WTC11 (cell line): ENCODE measurements at regions not wholly inside any gene's neighbourhood (a gene's known extent, or its start where the extent isn't known, plus 50 kb on each side); places are given as distances from the start of the nearest gene placed in this dataset.

ENCODE experiments used
- ATAC-seq: fragments of 200-7000 bp; cut with Tn5 transposase; 2 replicates; pipeline ENCODE4 v1.10.0; 2021; ENCODE audit warnings: mild to moderate bottlenecking, moderate library complexity
- CTCF ChIA-PET: fragments of 300-600 bp; sonication (Branson Sonifier 250); formaldehyde crosslinking; loops from one replicate; lab custom pipeline; 2021; ENCODE audit warnings: antibody characterized with exemption; lab: Charles Lee
- POLR2A ChIA-PET: fragments of 350-600 bp; sonication (Branson Sonifier 250); formaldehyde crosslinking; loops from one replicate; lab custom pipeline; 2021; ENCODE audit warnings: antibody characterized with exemption; lab: Charles Lee
- DNase-seq: peaks from one replicate; pipeline ENCODE4 v3.0.0; 2021; ENCODE audit warnings: low spot score
- H3K27ac Mint-ChIP-seq: 2 replicates; pipeline ENCODE4 v1.8.0; 2021; ENCODE audit warnings: mixed read lengths
- H3K27me3 Mint-ChIP-seq: 2 replicates; pipeline ENCODE4 v1.8.0; 2021; ENCODE audit warnings: low read depth, mild to moderate bottlenecking, moderate library complexity, mixed read lengths
- H3K36me3 Mint-ChIP-seq: 2 replicates; pipeline ENCODE4 v1.8.0; 2021; ENCODE audit warnings: mixed read lengths
- H3K4me1 Mint-ChIP-seq: 2 replicates; pipeline ENCODE4 v1.8.0; 2022; ENCODE audit warnings: mixed read lengths
- H3K4me3 Mint-ChIP-seq: 2 replicates; pipeline ENCODE4 v1.8.0; 2021; ENCODE audit warnings: mild to moderate bottlenecking, moderate library complexity, mixed read lengths
- H3K9me3 Mint-ChIP-seq: 2 replicates; pipeline ENCODE4 v1.8.0; 2021; ENCODE audit warnings: mixed read lengths
- ATF1 ChIP-seq: sonication (generic); formaldehyde crosslinking; IDR thresholded peaks from 2 replicates; pipeline ENCODE4 v1.8.1; 2023; ENCODE audit warnings: mild to moderate bottlenecking, moderate library complexity, missing genetic modification reagents
- ATF6 ChIP-seq: sonication (generic); formaldehyde crosslinking; IDR thresholded peaks from 2 replicates; pipeline ENCODE4 v1.8.1; 2023; ENCODE audit warnings: mild to moderate bottlenecking, missing genetic modification reagents
- CBFB ChIP-seq: sonication (generic); formaldehyde crosslinking; IDR thresholded peaks from 2 replicates; pipeline ENCODE4 v1.8.1; 2022; ENCODE audit warnings: mild to moderate bottlenecking, low read depth, missing genetic modification reagents
- E2F5 ChIP-seq: sonication (generic); formaldehyde crosslinking; IDR thresholded peaks from 2 replicates; pipeline ENCODE4 v1.8.1; 2022; ENCODE audit warnings: mild to moderate bottlenecking, moderate library complexity, missing genetic modification reagents
- ELF4 ChIP-seq: sonication (generic); formaldehyde crosslinking; IDR thresholded peaks from 2 replicates; pipeline ENCODE4 v1.8.1; 2022; ENCODE audit warnings: low read depth, mild to moderate bottlenecking, moderate library complexity, missing genetic modification reagents
- ETV6 ChIP-seq: sonication (generic); formaldehyde crosslinking; IDR thresholded peaks from 2 replicates; pipeline ENCODE4 v1.8.1; 2022; ENCODE audit warnings: mild to moderate bottlenecking, missing genetic modification reagents
- JAZF1 ChIP-seq: fragments of 250-450 bp; sonication (Bioruptor Pico); IDR thresholded peaks from 2 replicates; pipeline ENCODE4 v1.9.0; 2021; ENCODE audit warnings: moderate library complexity, mild to moderate bottlenecking, inconsistent platforms
- JUN ChIP-seq: sonication (generic); formaldehyde crosslinking; IDR thresholded peaks from 2 replicates; pipeline ENCODE4 v1.8.0; 2023; ENCODE audit warnings: mild to moderate bottlenecking, missing genetic modification reagents
- MYBL2 ChIP-seq: sonication (generic); formaldehyde crosslinking; IDR thresholded peaks from 2 replicates; pipeline ENCODE4 v1.8.1; 2023; ENCODE audit warnings: mild to moderate bottlenecking, moderate library complexity, missing genetic modification reagents
- NFE2L1 ChIP-seq: sonication (generic); formaldehyde crosslinking; IDR thresholded peaks from 2 replicates; pipeline ENCODE4 v1.8.1; 2023; ENCODE audit warnings: missing genetic modification reagents
- NR2C2 ChIP-seq: sonication (generic); formaldehyde crosslinking; IDR thresholded peaks from 2 replicates; pipeline ENCODE4 v1.8.0; 2022; ENCODE audit warnings: mild to moderate bottlenecking, missing genetic modification reagents
- SOX15 ChIP-seq: fragments of 250-450 bp; sonication (Bioruptor Pico); IDR thresholded peaks from 2 replicates; pipeline ENCODE4 v1.9.0; 2021; ENCODE audit warnings: mild to moderate bottlenecking
- ZBTB43 ChIP-seq: sonication (generic); formaldehyde crosslinking; IDR thresholded peaks from 2 replicates; pipeline ENCODE4 v1.8.1; 2023; ENCODE audit warnings: mild to moderate bottlenecking, missing genetic modification reagents
- ZNF121 ChIP-seq: sonication (generic); formaldehyde crosslinking; IDR thresholded peaks from 2 replicates; pipeline ENCODE4 v1.8.0; 2023; ENCODE audit warnings: missing genetic modification reagents
- ZNF138 ChIP-seq: sonication (generic); formaldehyde crosslinking; conservative IDR thresholded peaks from 2 replicates; pipeline ENCODE4 v1.8.1; 2022; ENCODE audit warnings: mild to moderate bottlenecking, moderate library complexity, missing genetic modification reagents
- ZNF232 ChIP-seq: sonication (generic); formaldehyde crosslinking; IDR thresholded peaks from 2 replicates; pipeline ENCODE4 v1.8.0; 2022; ENCODE audit warnings: mild to moderate bottlenecking, missing genetic modification reagents
- ZNF396 ChIP-seq: fragments of 250-450 bp; sonication (Bioruptor Pico); IDR thresholded peaks from 2 replicates; pipeline ENCODE4 v1.8.0; 2021; ENCODE audit warnings: mild to moderate bottlenecking, moderate library complexity, borderline replicate concordance
- ZNF425 ChIP-seq: fragments of 250-450 bp; sonication (Bioruptor Pico); conservative IDR thresholded peaks from 2 replicates; pipeline ENCODE4 v1.9.0; 2021; ENCODE audit warnings: mild to moderate bottlenecking
- ZNF532 ChIP-seq: fragments of 250-450 bp; sonication (Bioruptor Pico); IDR thresholded peaks from 2 replicates; pipeline ENCODE4 v1.9.0; 2021; ENCODE audit warnings: mild to moderate bottlenecking, borderline replicate concordance

GRCh38 chr12:109652977-109653264, 60.7 kb upstream of the FAM222A start (continued):
- TF ChIP-seq ZNF232 (CRISPR knock-in tag), result no peak

GRCh38 chr12:109653890-109654289, 59.7 kb upstream of the FAM222A start:
- no peak overlapping the region for H3K4me3 Mint-ChIP-seq
- ChIA-PET POLR2A (no interaction called here), CTCF (interaction anchor here (1.0 to 1.5 kb wide), 2 partner anchors 37 to 121 kb away, joined by 3 read pairs; no protein-coding TSS in a partner anchor)
- no peak overlapping the region for H3K27ac Mint-ChIP-seq
- DNase-seq, result no peak
- H3K27me3 Mint-ChIP-seq, result no peaks in the 10 kb centered on the region; the same call in 1 of the 2 replicates
- H3K36me3 Mint-ChIP-seq, result no peaks in the 10 kb centered on the region
- H3K4me1 Mint-ChIP-seq, result peaks cover 15% of the 10 kb centered on the region
- no peak for ATAC-seq
- TF ChIP-seq ZNF532 (CRISPR knock-in tag), result no peak
- TF ChIP-seq ZNF138, result no peak
- no peak for TF ChIP-seq ZBTB43
- TF ChIP-seq CBFB (CRISPR knock-in tag), result no peak
- no peak for TF ChIP-seq E2F5 (CRISPR knock-in tag)
- no peak for TF ChIP-seq ZNF396
- TF ChIP-seq ETV6 (CRISPR knock-in tag), result no peak
- no peak for TF ChIP-seq ELF4 (CRISPR knock-in tag)
- no peak for TF ChIP-seq JUN
- no peak for TF ChIP-seq MYBL2
- TF ChIP-seq SOX15 (CRISPR knock-in tag), result no peak
- TF ChIP-seq ZNF121 (CRISPR knock-in tag), result no peak
- no peak for TF ChIP-seq NR2C2 (CRISPR knock-in tag)
- TF ChIP-seq ATF1 (CRISPR knock-in tag), result no peak
- no peak for TF ChIP-seq ZNF425
- no peak for TF ChIP-seq JAZF1 (CRISPR knock-in tag)
- TF ChIP-seq NFE2L1 (CRISPR knock-in tag), result no peak
- no peak for TF ChIP-seq ATF6 (CRISPR knock-in tag)
- no peaks in the 10 kb centered on the region for H3K9me3 Mint-ChIP-seq
